ENCODE measurements at regions not wholly inside any gene's neighbourhood (a gene's known extent, or its start where the extent isn't known, plus 50 kb on each side); places are given as distances from the start of the nearest gene placed in this dataset.

- peaks cover 28% of the 10 kb centered on the region for H3K27me3 ChIP-seq (ENCODE audit: control insufficient read depth, insufficient read depth, low read length)
- H3K36me3 ChIP-seq (ENCODE audit: control insufficient read depth, insufficient read depth, low read length): no peaks in the 10 kb centered on the region
- no peak overlapping the region for H3K4me3 ChIP-seq (ENCODE audit: low read depth, low read length)
- TF ChIP-seq CTCF (IDR thresholded peaks at IDR 0.05; ENCODE audit: insufficient read depth, low read length, poor library complexity, severe bottlenecking): no peak
- no peak for DNase-seq (ENCODE audit: low read depth)
Measured at GRCh38 chr5:141743866-141744272, 61.8 kb upstream of the ARAP3 start.

- Histone ChIP-seq H3K27me3 (ENCODE audit: control insufficient read depth, insufficient read depth, low read length) (peaks cover 22% of the 10 kb centered on the region), H3K4me3 (ENCODE audit: low read depth, low read length) (no peak overlapping the region), H3K36me3 (ENCODE audit: control insufficient read depth, insufficient read depth, low read length) (no peaks in the 10 kb centered on the region)
- no peak for DNase-seq (ENCODE audit: low read depth)
- TF ChIP-seq CTCF (IDR thresholded peaks at IDR 0.05; ENCODE audit: insufficient read depth, low read length, poor library complexity, severe bottlenecking): no peak
Measured at GRCh38 chr5:141742866-141743851, 61.1 kb upstream of the ARAP3 start.

- H3K4me3 ChIP-seq (ENCODE audit: low read depth, low read length): no peak overlapping the region
- H3K27me3 ChIP-seq (ENCODE audit: control insufficient read depth, insufficient read depth, low read length): peaks cover 18% of the 10 kb centered on the region
- DNase-seq (ENCODE audit: low read depth): no peak
- no peaks in the 10 kb centered on the region for H3K36me3 ChIP-seq (ENCODE audit: control insufficient read depth, insufficient read depth, low read length)
- TF ChIP-seq CTCF (IDR thresholded peaks at IDR 0.05; ENCODE audit: insufficient read depth, low read length, poor library complexity, severe bottlenecking): no peak
Measured at GRCh38 chr5:141742144-141742543, 60.1 kb upstream of the ARAP3 start.

GRCh38 chr5:141740885-141741284, 58.9 kb upstream of the ARAP3 start:
- TF ChIP-seq CTCF (IDR thresholded peaks at IDR 0.05; ENCODE audit: insufficient read depth, low read length, poor library complexity, severe bottlenecking): no peak
- Histone ChIP-seq H3K27me3 (ENCODE audit: control insufficient read depth, insufficient read depth, low read length) (peaks cover 20% of the 10 kb centered on the region), H3K36me3 (ENCODE audit: control insufficient read depth, insufficient read depth, low read length) (no peaks in the 10 kb centered on the region), H3K4me3 (ENCODE audit: low read depth, low read length) (no peak overlapping the region)
- no peak for DNase-seq (ENCODE audit: low read depth)

GRCh38 chr5:141737535-141737934, 55.5 kb upstream of the ARAP3 start:
- TF ChIP-seq CTCF (IDR thresholded peaks at IDR 0.05; ENCODE audit: insufficient read depth, low read length, poor library complexity, severe bottlenecking): no peak
- no peak for DNase-seq (ENCODE audit: low read depth)
- Histone ChIP-seq H3K36me3 (ENCODE audit: control insufficient read depth, insufficient read depth, low read length) (no peaks in the 10 kb centered on the region), H3K27me3 (ENCODE audit: control insufficient read depth, insufficient read depth, low read length) (peaks cover 15% of the 10 kb centered on the region), H3K4me3 (ENCODE audit: low read depth, low read length) (no peak overlapping the region)
